NT2/D1 (cell line): ENCODE measurements at regions not wholly inside any gene's neighbourhood (a gene's known extent, or its start where the extent isn't known, plus 50 kb on each side); places are given as distances from the start of the nearest gene placed in this dataset.

Experiments used
- SUZ12 ChIP-seq: IDR thresholded peaks from 2 replicates; pipeline ENCODE4 v1.6.1; 2011; ENCODE audit not compliant: insufficient read length, insufficient read depth; ENCODE audit errors: extremely low read depth
- YY1 ChIP-seq: IDR thresholded peaks from 2 replicates; pipeline ENCODE4 v1.6.1; 2011; ENCODE audit not compliant: insufficient read length, insufficient read depth
- ZNF274 ChIP-seq: IDR thresholded peaks from 2 replicates; pipeline ENCODE4 v1.6.1; 2011; ENCODE audit warnings: mild to moderate bottlenecking, low read depth, low read length

GRCh38 chr21:24824209-24824608, 783.1 kb downstream of the MRPL39 start:
- TF ChIP-seq ZNF274 (no peak), YY1 (no peak), SUZ12 (no peak)
